Fibroblast of pulmonary artery (primary cell): ENCODE measurements at regions not wholly inside any gene's neighbourhood (a gene's known extent, or its start where the extent isn't known, plus 50 kb on each side); places are given as distances from the start of the nearest gene placed in this dataset.

ENCODE experiments used
- DNase-seq: peaks from one replicate; pipeline ENCODE4 v3.0.0-alpha.2; 2010; ENCODE audit warnings: low read depth
- H3K4me3 ChIP-seq: replicated peaks from 2 replicates; pipeline ENCODE4 v1.5.1; 2011; ENCODE audit warnings: low read depth, mild to moderate bottlenecking, control low read depth, low read length, moderate library complexity
- TF ChIP-seq, protein P1 (sequence below): IDR thresholded peaks from 2 replicates; pipeline ENCODE4 v1.5.1; 2011; ENCODE audit warnings: mild to moderate bottlenecking, control low read depth, low read length, inconsistent platforms; ENCODE audit errors: missing control alignments

DNA sequence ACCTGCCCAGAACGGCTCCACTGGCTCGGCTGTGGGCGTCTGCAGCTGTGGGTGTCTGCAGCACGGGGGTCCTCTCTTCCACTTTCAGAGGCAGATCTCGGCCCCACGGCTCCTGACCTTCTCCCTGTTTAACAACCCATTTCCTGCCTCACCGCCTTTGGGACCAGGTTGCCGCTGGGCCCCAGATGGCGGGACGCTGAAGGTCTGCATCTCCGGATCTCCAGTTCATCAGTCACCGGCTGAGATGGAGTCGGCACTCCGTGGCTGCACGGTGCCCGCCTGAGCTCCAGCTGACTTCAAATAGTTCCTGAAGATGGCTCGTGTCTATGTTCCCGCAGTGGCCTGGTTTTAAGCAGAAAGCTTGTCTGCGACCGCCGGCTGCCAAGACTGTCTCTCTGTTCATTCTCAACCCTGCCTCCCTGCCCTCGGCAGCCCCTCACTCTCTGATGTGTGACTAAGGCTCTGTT is 475.9 kb downstream of the BRD1 start:
- no peak for DNase-seq
- H3K4me3 ChIP-seq, result no peak overlapping the region
- TF ChIP-seq, protein P1, sequence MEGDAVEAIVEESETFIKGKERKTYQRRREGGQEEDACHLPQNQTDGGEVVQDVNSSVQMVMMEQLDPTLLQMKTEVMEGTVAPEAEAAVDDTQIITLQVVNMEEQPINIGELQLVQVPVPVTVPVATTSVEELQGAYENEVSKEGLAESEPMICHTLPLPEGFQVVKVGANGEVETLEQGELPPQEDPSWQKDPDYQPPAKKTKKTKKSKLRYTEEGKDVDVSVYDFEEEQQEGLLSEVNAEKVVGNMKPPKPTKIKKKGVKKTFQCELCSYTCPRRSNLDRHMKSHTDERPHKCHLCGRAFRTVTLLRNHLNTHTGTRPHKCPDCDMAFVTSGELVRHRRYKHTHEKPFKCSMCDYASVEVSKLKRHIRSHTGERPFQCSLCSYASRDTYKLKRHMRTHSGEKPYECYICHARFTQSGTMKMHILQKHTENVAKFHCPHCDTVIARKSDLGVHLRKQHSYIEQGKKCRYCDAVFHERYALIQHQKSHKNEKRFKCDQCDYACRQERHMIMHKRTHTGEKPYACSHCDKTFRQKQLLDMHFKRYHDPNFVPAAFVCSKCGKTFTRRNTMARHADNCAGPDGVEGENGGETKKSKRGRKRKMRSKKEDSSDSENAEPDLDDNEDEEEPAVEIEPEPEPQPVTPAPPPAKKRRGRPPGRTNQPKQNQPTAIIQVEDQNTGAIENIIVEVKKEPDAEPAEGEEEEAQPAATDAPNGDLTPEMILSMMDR, result no peak

DNA sequence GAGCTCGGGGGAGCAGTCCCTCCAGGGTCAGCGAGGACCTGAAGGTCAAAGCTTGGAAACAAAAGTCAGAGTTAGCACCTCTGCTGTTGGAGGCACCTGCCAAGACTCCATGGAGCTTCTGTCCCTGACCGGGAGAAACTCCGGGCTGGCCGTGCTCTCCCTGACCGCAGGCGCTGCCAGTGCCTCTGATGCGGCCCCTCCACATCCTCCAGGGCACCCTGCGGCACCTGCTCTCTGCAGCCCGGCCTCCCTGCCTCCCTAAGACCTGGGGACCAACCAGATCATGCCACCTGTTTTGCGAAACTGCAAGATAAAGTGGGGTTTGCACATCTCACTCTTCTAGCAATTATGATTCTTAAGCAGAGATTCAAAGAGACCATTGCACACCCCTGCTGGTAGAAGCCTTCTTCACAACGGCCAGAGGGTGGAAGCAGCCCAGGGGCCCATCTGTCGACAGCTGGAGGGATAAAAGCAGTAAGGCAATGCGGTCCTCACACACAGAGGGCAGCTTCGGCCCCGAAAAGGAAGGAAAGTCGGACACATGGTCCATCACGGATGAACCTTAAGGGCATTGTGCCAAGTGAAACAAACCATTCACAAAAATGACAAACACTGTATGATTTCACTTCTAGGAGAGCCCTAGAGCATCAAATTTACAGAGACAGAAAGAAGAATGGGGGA is 477.1 kb downstream of the BRD1 start:
- TF ChIP-seq, protein P1, result no peak
- H3K4me3 ChIP-seq, result no peak overlapping the region

DNA sequence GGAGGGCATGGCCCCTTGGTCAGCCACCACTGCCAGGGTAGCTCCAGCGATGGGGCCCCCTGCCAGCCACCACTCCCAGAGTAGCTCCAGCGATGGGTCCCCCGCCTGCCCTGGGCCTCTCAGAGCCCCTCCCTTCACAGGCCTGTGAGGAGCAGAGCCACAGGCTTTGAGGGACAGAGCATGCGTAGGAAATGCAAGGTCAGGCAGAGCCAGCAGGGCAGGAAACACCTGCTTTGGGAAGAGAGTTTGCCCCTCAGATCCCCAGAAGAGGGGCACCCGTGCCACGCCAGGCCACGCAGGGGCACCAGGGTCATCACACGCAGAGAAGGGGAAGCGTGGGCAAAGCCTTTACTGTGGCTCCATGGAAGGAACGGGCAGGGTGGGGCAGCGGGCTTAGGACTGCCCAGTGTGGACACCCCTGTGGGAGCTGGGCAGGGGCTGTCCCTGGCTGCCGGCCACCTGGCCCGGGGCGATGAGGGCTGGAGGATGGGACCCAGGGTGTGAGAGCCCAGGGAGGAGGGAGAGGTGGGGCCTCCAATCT is 477.8 kb downstream of the BRD1 start:
- no peak for DNase-seq
- TF ChIP-seq, protein P1, result no peak
- no peak overlapping the region for H3K4me3 ChIP-seq

More for the DNA sequence above, 477.1 kb downstream of the BRD1 start:
- DNase-seq, result no peak

DNA sequence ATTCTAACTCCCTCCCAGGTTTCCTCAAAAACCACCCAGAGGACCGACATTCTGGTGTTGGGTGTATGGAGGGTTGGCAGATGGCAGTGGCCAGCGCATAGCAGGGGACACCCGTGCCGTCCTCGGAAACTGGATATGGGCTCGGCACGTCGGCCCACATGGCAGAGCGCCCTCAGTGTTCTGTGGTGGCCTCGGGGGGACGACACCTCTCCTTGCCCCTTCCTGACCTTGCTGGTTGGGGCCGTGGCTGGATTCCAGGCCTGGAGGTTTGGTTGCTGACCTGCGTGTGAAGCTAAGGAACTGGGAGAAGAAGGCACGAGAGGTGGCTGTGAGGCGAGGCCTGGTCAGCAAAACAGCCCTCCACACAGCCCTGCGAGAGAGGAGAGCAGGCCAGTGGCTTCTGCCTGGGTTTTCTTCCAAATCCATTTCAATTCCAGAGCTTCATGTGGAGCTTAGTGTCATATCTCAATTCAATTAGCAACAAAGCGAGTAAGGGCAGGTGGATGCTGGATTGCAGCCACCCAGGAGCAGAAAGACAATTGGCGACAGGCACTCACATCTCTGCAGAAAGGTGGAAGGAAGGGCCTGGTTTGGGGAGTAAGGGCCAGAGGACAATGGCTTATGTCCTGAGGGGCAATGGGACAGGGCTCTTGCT is 478.4 kb downstream of the BRD1 start:
- TF ChIP-seq, protein P1, result no peak
- DNase-seq, result no peak
- H3K4me3 ChIP-seq, result no peak overlapping the region

GRCh38 chr22:49348631-49349030 is 479.0 kb downstream of the BRD1 start:
- TF ChIP-seq, protein P1, result no peak
- no peak overlapping the region for H3K4me3 ChIP-seq
- DNase-seq, result no peak

DNA sequence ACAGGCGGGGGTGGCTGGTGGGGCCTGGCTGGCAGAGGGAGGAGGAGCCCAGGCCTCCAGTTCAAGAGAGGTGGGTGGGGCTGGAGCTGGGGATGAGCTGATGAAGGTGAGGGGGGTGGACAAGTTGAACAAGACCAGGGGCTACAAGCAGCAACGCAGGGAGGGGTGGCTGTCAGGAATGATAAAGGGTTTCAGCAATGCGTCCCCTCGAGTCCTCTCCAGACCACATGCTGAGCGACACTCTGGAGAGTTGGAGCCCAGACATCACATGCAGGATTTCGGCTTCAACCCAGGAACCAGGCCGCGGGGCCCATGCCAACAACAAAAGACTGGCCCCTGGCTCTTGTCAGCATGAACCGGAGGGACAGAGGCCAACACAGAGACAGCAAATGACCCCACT is 480.3 kb downstream of the BRD1 start:
- TF ChIP-seq, protein P1, result no peak
- no peak for DNase-seq
- H3K4me3 ChIP-seq, result no peak overlapping the region
